HG02884 (cell line): ENCODE measurements at regions not wholly inside any gene's neighbourhood (a gene's known extent, or its start where the extent isn't known, plus 50 kb on each side); places are given as distances from the start of the nearest gene placed in this dataset.
"Not testable (repeated sequence)": the region's sequence is repeated elsewhere in the genome, so short reads cannot be mapped to it uniquely, and the experiment has no call there.

Experiments used
- ATAC-seq: cut with Tn5 transposase; IDR thresholded peaks from one replicate; pipeline ENCODE4 v1.9.1; 2021; ENCODE audit warnings: mild to moderate bottlenecking, moderate library complexity; ENCODE audit not compliant: unreplicated experiment

- no peak for ATAC-seq
Observed at GRCh38 chr7:106563466-106564150, 97.3 kb downstream of the CCDC71L start.

GRCh38 chr7:106562711-106563366 is 98.1 kb downstream of the CCDC71L start:
- no peak for ATAC-seq

DNA sequence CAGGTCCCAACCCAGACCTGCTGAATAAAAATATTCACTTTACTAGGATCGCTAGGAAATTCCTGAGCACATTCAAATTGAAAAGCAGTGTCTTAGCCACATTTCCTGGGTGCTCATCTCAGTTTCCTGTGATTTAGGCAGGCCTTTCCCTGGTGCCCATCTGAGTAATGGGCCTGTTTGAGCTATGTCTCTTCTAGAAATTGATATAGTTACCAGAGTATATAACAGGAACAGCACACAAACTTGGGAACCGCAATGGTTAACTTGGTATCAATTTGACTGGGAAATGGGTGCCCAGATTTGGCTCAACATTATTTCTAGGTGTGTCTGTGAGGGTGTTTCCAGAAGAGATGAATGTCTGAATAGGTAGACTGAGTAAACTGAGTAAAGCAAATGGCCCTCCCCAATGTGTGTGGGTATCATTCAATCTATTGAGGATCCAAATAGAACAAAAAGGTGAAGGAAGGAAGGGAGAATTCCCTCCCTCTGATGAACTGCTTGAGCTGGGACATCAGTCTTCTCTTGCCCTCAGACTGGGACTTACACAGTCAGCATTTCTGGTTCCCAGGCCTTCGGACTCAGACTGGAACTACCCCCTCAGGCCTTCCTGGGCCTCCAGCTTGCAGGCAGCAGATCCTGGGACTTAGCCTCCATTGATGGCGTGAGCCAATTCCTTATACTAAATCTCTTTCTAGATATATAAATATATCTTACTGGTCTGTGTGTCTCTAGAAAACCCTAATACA is 99.1 kb downstream of the CCDC71L start:
- no peak for ATAC-seq

DNA sequence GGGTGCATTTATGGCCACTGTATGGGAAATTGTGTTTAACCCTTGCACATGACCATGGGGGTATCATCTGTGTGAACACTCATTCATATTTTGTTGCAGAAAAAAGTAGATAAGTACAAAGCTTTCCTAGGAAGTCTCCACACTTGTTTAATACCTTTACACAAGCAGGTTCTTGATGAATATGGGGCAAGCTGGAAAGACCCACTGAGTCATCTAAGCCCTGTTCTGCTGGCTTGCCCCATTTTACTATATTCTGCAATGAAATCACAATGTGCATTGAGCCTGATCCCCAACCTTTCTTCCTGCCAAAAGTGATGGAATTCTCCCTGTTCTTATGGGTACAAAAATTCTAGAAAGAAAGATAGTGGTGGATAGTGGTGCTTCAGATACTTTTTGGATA is 99.8 kb downstream of the CCDC71L start:
- ATAC-seq, result no peak

DNA sequence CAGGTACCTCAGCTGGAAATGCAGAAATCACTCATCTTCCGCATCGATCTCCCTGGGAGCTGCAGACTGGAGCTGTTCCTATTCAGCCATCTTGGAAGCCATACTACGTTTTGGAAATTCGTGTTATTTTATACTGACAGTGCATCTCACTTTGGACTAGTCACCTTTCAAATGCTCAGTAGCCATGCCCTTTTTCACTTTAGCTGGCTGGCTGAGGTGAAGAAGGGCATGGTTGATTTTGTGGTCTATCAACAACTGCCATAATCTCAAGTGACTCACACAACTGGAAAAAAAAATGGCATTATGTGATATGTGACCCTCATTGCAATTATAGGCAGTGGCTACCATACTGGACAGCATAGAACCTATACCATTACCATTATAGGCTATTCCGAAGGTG is 100.5 kb downstream of the CCDC71L start:
- no peak for ATAC-seq

GRCh38 chr7:106556244-106556643 is 104.7 kb downstream of the CCDC71L start:
- ATAC-seq, result not testable (repeated sequence)

- not testable (repeated sequence) for ATAC-seq
Observed at GRCh38 chr7:106554623-106555022, 106.3 kb downstream of the CCDC71L start.

GRCh38 chr7:106553446-106553836 is 107.5 kb downstream of the CCDC71L start:
- no peak for ATAC-seq

DNA sequence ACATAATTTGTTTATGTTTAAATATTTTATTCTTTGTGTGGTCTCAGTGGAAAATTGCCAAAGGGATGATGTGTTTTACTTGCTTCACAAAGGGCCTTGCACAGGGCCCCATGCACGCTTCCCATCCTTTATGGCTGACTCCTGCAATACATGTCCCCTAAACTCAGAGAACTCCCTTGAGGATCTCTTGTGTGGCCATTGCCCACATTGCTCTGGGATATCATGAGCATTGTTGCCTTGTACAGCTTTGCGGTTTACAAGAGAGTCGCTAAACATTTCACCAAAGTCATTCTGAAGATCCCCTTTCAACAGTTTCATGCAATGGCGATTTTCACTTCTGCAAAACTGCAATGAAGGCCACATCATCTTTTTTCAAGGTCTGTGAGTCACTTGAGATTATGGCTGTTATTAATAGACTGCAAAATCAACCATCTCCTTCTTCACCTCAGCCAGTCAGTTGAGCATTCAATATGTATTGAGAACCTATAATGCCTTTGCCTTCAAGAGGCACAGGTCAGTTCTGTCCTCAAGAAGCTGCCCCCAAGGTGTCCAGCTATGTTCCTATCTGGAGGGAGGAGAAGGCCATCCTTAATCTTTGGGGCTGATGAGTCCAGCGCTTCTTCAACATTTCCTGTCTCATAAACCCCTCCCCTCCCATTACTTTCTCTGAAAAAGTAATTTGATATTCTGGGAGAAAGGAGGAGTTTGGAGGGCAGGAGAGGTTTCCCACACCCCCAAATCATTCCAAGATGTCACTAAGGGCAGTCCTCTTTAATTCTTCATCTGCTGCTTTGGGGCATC is 108.1 kb downstream of the CCDC71L start:
- ATAC-seq, result peak; percentile 96

DNA sequence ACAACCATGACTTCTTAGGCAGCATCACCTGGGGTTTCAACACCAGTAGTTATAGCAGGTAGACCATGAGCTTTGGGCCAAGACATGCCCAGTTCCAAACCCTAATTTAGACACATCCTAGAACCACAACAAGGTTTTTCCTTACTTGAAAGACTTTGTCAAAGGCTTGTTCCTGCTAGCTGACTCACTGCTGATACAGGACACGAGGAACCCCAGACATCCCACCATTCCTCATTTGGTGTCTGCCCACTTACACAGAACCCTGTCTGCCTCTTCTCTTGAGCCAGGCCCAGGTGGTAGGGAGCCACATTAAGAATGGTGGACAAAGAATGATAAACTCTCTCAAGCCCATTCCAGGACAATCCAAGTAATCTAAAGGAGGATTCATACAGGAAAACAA is 109.0 kb downstream of the CCDC71L start:
- no peak for ATAC-seq

GRCh38 chr7:106548491-106548890 is 112.5 kb downstream of the CCDC71L start:
- ATAC-seq, result no peak

DNA sequence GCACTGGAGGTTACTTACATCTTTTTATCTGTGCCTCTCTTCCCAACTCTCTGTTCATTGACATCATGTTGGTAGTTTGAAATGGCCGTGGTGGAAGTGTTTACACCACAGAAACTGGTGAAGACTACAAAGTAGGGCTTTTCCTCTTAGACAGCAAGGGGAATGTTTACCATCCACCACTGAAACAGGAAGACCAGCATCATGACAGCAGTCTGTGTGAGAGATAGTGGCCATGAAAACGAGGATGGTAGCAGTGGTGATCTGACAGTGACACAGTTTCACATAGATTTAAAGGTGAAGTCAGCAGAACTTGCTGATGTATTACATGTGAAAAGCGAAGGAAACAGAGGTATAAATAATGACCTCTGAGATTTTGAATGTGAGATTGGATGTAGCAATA is 115.7 kb downstream of the CCDC71L start:
- ATAC-seq, result no peak

DNA sequence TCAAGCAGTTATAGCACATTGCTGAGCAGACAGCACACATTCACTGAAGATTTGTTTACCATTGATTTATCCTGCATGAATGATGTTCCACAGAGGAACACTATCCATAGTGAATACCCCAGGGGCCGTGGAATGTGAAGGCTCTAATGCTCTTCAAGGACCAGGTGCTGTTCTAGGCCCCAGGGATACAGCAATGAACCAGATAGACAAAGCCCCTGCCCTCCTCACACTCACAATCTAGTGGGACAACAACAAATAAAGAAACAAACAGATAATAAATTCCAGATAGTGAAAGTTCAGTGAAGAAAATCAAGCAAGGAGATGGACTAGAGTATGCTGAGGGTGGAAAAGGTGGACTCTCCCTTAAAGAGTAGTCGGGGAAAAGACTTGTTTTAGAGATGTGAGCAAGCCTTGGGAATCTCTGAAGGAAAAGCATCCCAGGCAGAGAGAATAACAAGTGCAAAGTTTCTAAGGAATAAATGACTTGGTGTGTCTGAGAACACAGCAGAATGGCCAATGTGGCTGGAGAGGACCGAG is 117.7 kb downstream of the CCDC71L start:
- ATAC-seq, result no peak

DNA sequence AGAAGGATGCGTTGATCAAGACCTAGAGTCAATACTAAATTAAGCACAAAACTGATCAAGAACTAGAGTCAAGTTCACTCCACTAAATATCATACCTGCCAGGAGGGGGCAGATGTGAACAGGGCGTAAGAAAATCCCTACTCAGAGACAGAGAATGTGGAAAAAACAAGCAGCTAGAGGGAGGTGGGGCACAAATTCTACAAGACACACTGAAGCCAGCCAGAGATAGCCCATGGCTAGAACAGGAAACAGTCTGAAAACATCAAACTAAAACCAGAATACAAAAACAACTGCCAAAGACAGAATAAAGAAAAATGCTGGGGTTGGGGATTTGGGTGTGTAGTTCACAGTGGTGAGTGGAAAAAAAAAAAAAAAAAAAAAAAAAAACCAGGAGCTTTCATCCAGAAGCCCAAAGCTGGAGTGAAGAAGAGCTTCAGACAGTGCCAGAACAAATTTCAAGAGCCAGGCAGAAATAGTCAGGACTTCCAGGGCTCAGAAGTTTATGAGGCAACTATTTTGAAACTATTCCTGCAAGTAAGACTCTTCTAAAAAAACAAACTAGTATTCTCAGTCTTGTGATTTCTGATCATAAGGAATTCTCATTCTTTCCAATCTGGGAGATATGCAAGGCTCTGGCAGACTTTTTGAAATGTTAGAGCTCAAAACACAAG is 118.3 kb downstream of the CCDC71L start:
- peak; percentile 80 for ATAC-seq

DNA sequence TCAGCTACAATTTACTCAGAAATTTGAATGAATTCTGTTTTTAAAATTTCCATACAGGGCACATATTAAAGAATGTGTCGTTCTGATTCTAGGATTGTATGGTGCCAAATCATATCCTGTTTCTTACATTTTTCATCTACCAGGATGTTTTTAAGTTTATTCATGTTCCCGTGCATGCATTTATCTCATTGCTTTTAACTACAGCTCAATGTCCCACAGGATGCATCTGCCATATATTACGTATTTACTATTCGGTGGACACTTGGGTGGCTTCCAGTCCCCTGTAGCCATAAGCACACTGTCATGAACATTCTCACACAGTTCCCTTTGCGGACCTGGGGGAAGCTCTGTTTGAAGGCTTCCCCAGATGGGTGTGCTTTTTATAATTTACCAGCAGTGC is 122.3 kb downstream of the CCDC71L start:
- no peak for ATAC-seq

GRCh38 chr7:106537119-106537518 is 123.8 kb downstream of the CCDC71L start:
- no peak for ATAC-seq

DNA sequence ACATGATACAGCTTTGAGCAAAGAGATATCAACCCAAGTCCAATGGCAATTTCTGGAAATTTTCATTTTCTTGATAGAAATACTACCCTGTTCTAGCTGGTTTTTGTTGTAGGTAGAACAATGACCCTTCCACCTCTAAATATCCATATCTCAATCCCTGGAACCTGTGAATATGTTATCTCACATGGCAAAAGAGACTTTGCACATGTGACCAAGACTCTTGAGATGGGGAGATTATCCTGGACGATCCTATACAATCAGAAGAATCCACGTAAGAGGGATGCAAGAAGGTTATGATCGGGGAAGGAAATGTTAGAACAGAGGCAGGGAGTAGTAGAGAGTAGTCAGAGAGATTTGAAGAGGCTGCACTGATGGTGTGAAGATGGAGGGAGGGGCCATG is 124.9 kb downstream of the CCDC71L start:
- ATAC-seq, result no peak

GRCh38 chr7:106535234-106535932 is 125.6 kb downstream of the CCDC71L start:
- ATAC-seq, result no peak

GRCh38 chr7:106534271-106534846 is 126.6 kb downstream of the CCDC71L start:
- no peak for ATAC-seq
